PFSK-1 (cell line): ENCODE measurements at regions not wholly inside any gene's neighbourhood (a gene's known extent, or its start where the extent isn't known, plus 50 kb on each side); places are given as distances from the start of the nearest gene placed in this dataset.

ENCODE experiments used
- FOXP2 ChIP-seq: optimal IDR thresholded peaks from 2 replicates; pipeline ENCODE3; 2011; ENCODE audit warnings: borderline replicate concordance, control low read depth, inconsistent platforms; ENCODE audit not compliant: insufficient read depth; ENCODE audit errors: extremely low read length, extremely low read depth
- POLR2AphosphoS5 ChIP-seq: IDR thresholded peaks from 2 replicates; pipeline ENCODE4 v1.6.1; 2012; ENCODE audit warnings: low read depth, mild to moderate bottlenecking, control low read depth, low read length, moderate library complexity
- REST ChIP-seq, 2 experiments: IDR thresholded peaks; 2 replicates each; pipeline versions ENCODE4 v1.6.1 to v1.8.0; 2011 to 2012; ENCODE audit warnings: low read depth in 2 of 2, low read length in 2 of 2, control low read depth in 1 of 2, inconsistent platforms in 1 of 2, mild to moderate bottlenecking in 1 of 2, moderate library complexity in 1 of 2; ENCODE audit not compliant: insufficient read depth in 1 of 2
- SIN3A ChIP-seq: IDR thresholded peaks from 2 replicates; pipeline ENCODE4 v1.6.1; 2012; ENCODE audit warnings: mild to moderate bottlenecking, low read length, moderate library complexity, borderline replicate concordance; ENCODE audit not compliant: insufficient read depth
- TAF1 ChIP-seq: IDR thresholded peaks from 2 replicates; pipeline ENCODE4 v1.6.1; 2012; ENCODE audit warnings: low read length, control low read depth, borderline replicate concordance; ENCODE audit not compliant: insufficient read depth

GRCh38 chr7:17506596-17506995 is 208.1 kb downstream of the AHR start:
- TF ChIP-seq POLR2AphosphoS5 (no peak), TAF1 (no peak), REST (IDR thresholded peaks at IDR 0.05; ENCODE audit: insufficient read depth in 1 of 2, low read depth in 2 of 2, low read length in 2 of 2) (no peak), FOXP2 (no peak), SIN3A (no peak)

- TF ChIP-seq REST (IDR thresholded peaks at IDR 0.05; ENCODE audit: insufficient read depth in 1 of 2, low read depth in 2 of 2, low read length in 2 of 2) = no peak
- TF ChIP-seq SIN3A = no peak
- TF ChIP-seq FOXP2 = no peak
- no peak for TF ChIP-seq POLR2AphosphoS5
- no peak for TF ChIP-seq TAF1
These were observed 209.3 kb downstream of the AHR start for GRCh38 chr7:17507717-17508116.

GRCh38 chr7:17512181-17512675 is 213.8 kb downstream of the AHR start:
- TF ChIP-seq SIN3A = no peak
- TF ChIP-seq REST (IDR thresholded peaks at IDR 0.05; ENCODE audit: insufficient read depth in 1 of 2, low read depth in 2 of 2, low read length in 2 of 2) = no peak
- TF ChIP-seq POLR2AphosphoS5 = no peak
- TF ChIP-seq FOXP2 = no peak
- TF ChIP-seq TAF1 = no peak

- TF ChIP-seq POLR2AphosphoS5 (no peak), FOXP2 (no peak), SIN3A (no peak), REST (IDR thresholded peaks at IDR 0.05; ENCODE audit: insufficient read depth in 1 of 2, low read depth in 2 of 2, low read length in 2 of 2) (no peak), TAF1 (no peak)
These were observed 218.3 kb downstream of the AHR start for GRCh38 chr7:17516771-17517170.

GRCh38 chr7:17520941-17521340 is 222.5 kb downstream of the AHR start:
- TF ChIP-seq SIN3A (no peak), FOXP2 (no peak), POLR2AphosphoS5 (no peak), TAF1 (no peak), REST (IDR thresholded peaks at IDR 0.05; ENCODE audit: insufficient read depth in 1 of 2, low read depth in 2 of 2, low read length in 2 of 2) (no peak)
